Neural progenitor cell (in vitro differentiated cells): ENCODE measurements at regions not wholly inside any gene's neighbourhood (a gene's known extent, or its start where the extent isn't known, plus 50 kb on each side); places are given as distances from the start of the nearest gene placed in this dataset.

Experiments used
- DNase-seq: peaks from one replicate; pipeline ENCODE4 v3.0.0-alpha.2; 2016; ENCODE audit warnings: low spot score
- H2AFZ ChIP-seq: fragments of 200-600 bp; sonication (generic); replicated peaks from 2 replicates; pipeline ENCODE4 v1.6.1; 2016; ENCODE audit warnings: antibody characterized with exemption
- H3F3A ChIP-seq: fragments of 200-600 bp; sonication (generic); 2 replicates; pipeline ENCODE4 v1.6.1; 2016; ENCODE audit warnings: antibody characterized with exemption, low read depth
- H3K27ac ChIP-seq: fragments of 200-600 bp; sonication (generic); 2 replicates; pipeline ENCODE4 v1.5.1; 2016; ENCODE audit warnings: mild to moderate bottlenecking
- H3K27me3 ChIP-seq: fragments of 200-600 bp; sonication (generic); 2 replicates; pipeline ENCODE4 v1.6.1; 2016; ENCODE audit warnings: mild to moderate bottlenecking, moderate library complexity
- H3K36me3 ChIP-seq: fragments of 200-600 bp; sonication (generic); 2 replicates; pipeline ENCODE4 v1.5.1; 2016
- H3K4me1 ChIP-seq: fragments of 200-600 bp; sonication (generic); 2 replicates; pipeline ENCODE4 v1.6.1; 2016; ENCODE audit warnings: mixed run types
- H3K4me2 ChIP-seq: fragments of 200-600 bp; sonication (generic); 2 replicates; pipeline ENCODE4 v1.6.1; 2016
- H3K4me3 ChIP-seq: fragments of 200-600 bp; sonication (generic); 2 replicates; pipeline ENCODE4 v1.5.1; 2016
- H3K79me2 ChIP-seq: fragments of 200-600 bp; sonication (generic); 2 replicates; pipeline ENCODE4 v1.6.1; 2016; ENCODE audit warnings: low read depth
- H3K9ac ChIP-seq: fragments of 200-600 bp; sonication (generic); 2 replicates; pipeline ENCODE4 v1.6.1; 2016
- H3K9me3 ChIP-seq: fragments of 200-600 bp; sonication (generic); 2 replicates; pipeline ENCODE4 v1.5.1; 2016; ENCODE audit warnings: low read depth
- H4K20me1 ChIP-seq: fragments of 200-600 bp; sonication (generic); 2 replicates; pipeline ENCODE4 v1.6.1; 2016; ENCODE audit warnings: low read depth
- H3K27ac Mint-ChIP-seq: 3 replicates; pipeline ENCODE4 v1.8.0; 2021; ENCODE audit warnings: mixed read lengths
- H3K27me3 Mint-ChIP-seq: 2 replicates; pipeline ENCODE4 v1.8.0; 2022; ENCODE audit warnings: low read depth, mild to moderate bottlenecking, inconsistent platforms, moderate library complexity, mixed read lengths; ENCODE audit not compliant: insufficient read depth
- H3K36me3 Mint-ChIP-seq: 3 replicates; pipeline ENCODE4 v1.8.0; 2021; ENCODE audit warnings: mixed read lengths
- H3K4me1 Mint-ChIP-seq: 3 replicates; pipeline ENCODE4 v1.8.0; 2021; ENCODE audit warnings: mixed read lengths
- H3K4me3 Mint-ChIP-seq: 3 replicates; pipeline ENCODE4 v1.8.0; 2021; ENCODE audit warnings: mild to moderate bottlenecking, moderate library complexity, mixed read lengths
- H3K9me3 Mint-ChIP-seq: 3 replicates; pipeline ENCODE4 v1.8.0; 2020; ENCODE audit warnings: mixed read lengths
- CTCF ChIP-seq: fragments of 200-600 bp; sonication (generic); IDR thresholded peaks from 2 replicates; pipeline ENCODE4 v1.5.1; 2017; ENCODE audit warnings: antibody characterized with exemption, mild to moderate bottlenecking
- EZH2 ChIP-seq: fragments of 200-600 bp; sonication (generic); IDR thresholded peaks from 2 replicates; pipeline ENCODE4 v1.6.1; 2017; ENCODE audit warnings: antibody characterized with exemption, mild to moderate bottlenecking, moderate library complexity
- EZH2phosphoT487 ChIP-seq: fragments of 200-600 bp; sonication (generic); IDR thresholded peaks from 2 replicates; pipeline ENCODE4 v1.6.1; 2017; ENCODE audit warnings: antibody characterized with exemption

GRCh38 chr2:67304300-67304890 lies 92.7 kb upstream of the ETAA1 start:
- Histone ChIP-seq H2AFZ (no peak overlapping the region), H3K4me3 (no peak overlapping the region), H3K9ac (no peak overlapping the region), H3F3A (no peaks in the 10 kb centered on the region), H3K4me1 (no peaks in the 10 kb centered on the region), H3K79me2 (no peaks in the 10 kb centered on the region), H3K36me3 (no peaks in the 10 kb centered on the region), H3K27me3 (no peaks in the 10 kb centered on the region), H3K27ac (no peak overlapping the region), H4K20me1 (no peaks in the 10 kb centered on the region), H3K4me2 (no peak overlapping the region), H3K9me3 (no peaks in the 10 kb centered on the region)
- H3K27me3 Mint-ChIP-seq: peaks cover 4% of the 10 kb centered on the region
- no peak overlapping the region for H3K27ac Mint-ChIP-seq
- H3K4me3 Mint-ChIP-seq: no peak overlapping the region
- no peaks in the 10 kb centered on the region for H3K36me3 Mint-ChIP-seq
- TF ChIP-seq EZH2: no peak
- TF ChIP-seq EZH2phosphoT487: no peak
- no peak for TF ChIP-seq CTCF
- DNase-seq: no peak
- H3K9me3 Mint-ChIP-seq: peaks cover 2% of the 10 kb centered on the region
- H3K4me1 Mint-ChIP-seq: no peaks in the 10 kb centered on the region

- Mint-ChIP-seq H3K4me1 (peaks cover 6% of the 10 kb centered on the region), H3K4me3 (no peak overlapping the region), H3K36me3 (no peaks in the 10 kb centered on the region), H3K27ac (no peak overlapping the region), H3K9me3 (peaks cover 2% of the 10 kb centered on the region), H3K27me3 (no peaks in the 10 kb centered on the region)
- no peaks in the 10 kb centered on the region for H3F3A ChIP-seq
- H3K4me3 ChIP-seq: no peak overlapping the region
- TF ChIP-seq CTCF (no peak), EZH2phosphoT487 (no peak), EZH2 (no peak)
- DNase-seq: no peak
- H3K9me3 ChIP-seq: no peaks in the 10 kb centered on the region
- no peaks in the 10 kb centered on the region for H3K36me3 ChIP-seq
- H3K4me2 ChIP-seq: no peak overlapping the region
- H3K27ac ChIP-seq: no peak overlapping the region
- no peaks in the 10 kb centered on the region for H3K27me3 ChIP-seq
- no peaks in the 10 kb centered on the region for H3K79me2 ChIP-seq
- H3K9ac ChIP-seq: no peak overlapping the region
- no peaks in the 10 kb centered on the region for H4K20me1 ChIP-seq
- no peaks in the 10 kb centered on the region for H3K4me1 ChIP-seq
- H2AFZ ChIP-seq: no peak overlapping the region
Observed at GRCh38 chr2:67309281-67309680, 87.9 kb upstream of the ETAA1 start.

GRCh38 chr2:67311536-67311935 lies 85.6 kb upstream of the ETAA1 start:
- no peak overlapping the region for H3K9ac ChIP-seq
- no peak for DNase-seq
- no peak overlapping the region for H3K27ac Mint-ChIP-seq
- no peaks in the 10 kb centered on the region for H3K27me3 ChIP-seq
- H3F3A ChIP-seq: no peaks in the 10 kb centered on the region
- H2AFZ ChIP-seq: no peak overlapping the region
- no peak overlapping the region for H3K27ac ChIP-seq
- no peaks in the 10 kb centered on the region for H3K9me3 Mint-ChIP-seq
- H3K4me1 Mint-ChIP-seq: peaks cover 6% of the 10 kb centered on the region
- no peak overlapping the region for H3K4me2 ChIP-seq
- H3K36me3 Mint-ChIP-seq: no peaks in the 10 kb centered on the region
- no peak overlapping the region for H3K4me3 ChIP-seq
- H3K4me3 Mint-ChIP-seq: no peak overlapping the region
- no peaks in the 10 kb centered on the region for H3K79me2 ChIP-seq
- H3K4me1 ChIP-seq: no peaks in the 10 kb centered on the region
- no peaks in the 10 kb centered on the region for H3K9me3 ChIP-seq
- no peaks in the 10 kb centered on the region for H4K20me1 ChIP-seq
- no peaks in the 10 kb centered on the region for H3K36me3 ChIP-seq
- no peaks in the 10 kb centered on the region for H3K27me3 Mint-ChIP-seq
- TF ChIP-seq CTCF (no peak), EZH2phosphoT487 (no peak), EZH2 (no peak)
